Neural crest cell (in vitro differentiated cells): ENCODE measurements at regions not wholly inside any gene's neighbourhood (a gene's known extent, or its start where the extent isn't known, plus 50 kb on each side); places are given as distances from the start of the nearest gene placed in this dataset.
"Not testable (repeated sequence)": the region's sequence is repeated elsewhere in the genome, so short reads cannot be mapped to it uniquely, and the experiment has no call there.

ENCODE experiments used
- DNase-seq: peaks from one replicate; pipeline ENCODE4 v3.0.0; 2021; ENCODE audit warnings: low read depth, mixed read lengths, low spot score
- H3K27ac Mint-ChIP-seq: one replicate; pipeline ENCODE4 v1.8.0; 2021; ENCODE audit warnings: mild to moderate bottlenecking, mixed read lengths; ENCODE audit not compliant: unreplicated experiment
- H3K27me3 Mint-ChIP-seq: 2 replicates; pipeline ENCODE4 v1.8.0; 2021; ENCODE audit warnings: low read depth, mild to moderate bottlenecking, mixed read lengths
- H3K36me3 Mint-ChIP-seq: 2 replicates; pipeline ENCODE4 v1.8.0; 2021; ENCODE audit warnings: low read depth, mild to moderate bottlenecking, mixed read lengths
- H3K4me1 Mint-ChIP-seq: 2 replicates; pipeline ENCODE4 v1.8.0; 2021; ENCODE audit warnings: mixed read lengths
- H3K4me3 Mint-ChIP-seq: one replicate; pipeline ENCODE4 v1.8.0; 2021; ENCODE audit warnings: mild to moderate bottlenecking, mixed read lengths
- H3K9me3 Mint-ChIP-seq: 2 replicates; pipeline ENCODE4 v1.8.0; 2021; ENCODE audit warnings: mixed read lengths
- CTCF ChIP-seq: fragments of 200-600 bp; sonication (generic); conservative IDR thresholded peaks from 2 replicates; pipeline ENCODE4 v1.5.0; 2021; ENCODE audit warnings: antibody characterized with exemption, mild to moderate bottlenecking

GRCh38 chr11:97069160-97069559 lies 679.3 kb downstream of the JRKL start:
- Mint-ChIP-seq H3K4me1 (no peaks in the 10 kb centered on the region), H3K9me3 (peaks cover 10% of the 10 kb centered on the region), H3K36me3 (peaks cover 3% of the 10 kb centered on the region), H3K4me3 (no peak overlapping the region), H3K27ac (no peak overlapping the region), H3K27me3 (no peaks in the 10 kb centered on the region)
- TF ChIP-seq CTCF, result no peak
- no peak for DNase-seq

- no peak overlapping the region for H3K27ac Mint-ChIP-seq
Observed at GRCh38 chr11:97072420-97072819, 682.6 kb downstream of the JRKL start.

GRCh38 chr11:97076666-97077065 lies 686.9 kb downstream of the JRKL start:
- H3K27me3 Mint-ChIP-seq, DNase-seq, H3K27ac Mint-ChIP-seq, H3K9me3 Mint-ChIP-seq, H3K36me3 Mint-ChIP-seq, H3K4me1 Mint-ChIP-seq, H3K4me3 Mint-ChIP-seq: not testable (repeated sequence)

More at GRCh38 chr11:97072420-97072819, 682.6 kb downstream of the JRKL start:
- Mint-ChIP-seq H3K36me3 (peaks cover 3% of the 10 kb centered on the region), H3K4me3 (no peak overlapping the region), H3K4me1 (no peaks in the 10 kb centered on the region), H3K9me3 (peaks cover 10% of the 10 kb centered on the region), H3K27me3 (no peaks in the 10 kb centered on the region)
- no peak for DNase-seq
- TF ChIP-seq CTCF, result no peak

- Mint-ChIP-seq H3K4me1 (no peaks in the 10 kb centered on the region), H3K4me3 (no peak overlapping the region), H3K36me3 (no peaks in the 10 kb centered on the region), H3K27me3 (no peaks in the 10 kb centered on the region), H3K9me3 (no peaks in the 10 kb centered on the region), H3K27ac (no peak overlapping the region)
- no peak for DNase-seq
- TF ChIP-seq CTCF, result no peak
Observed at GRCh38 chr11:97078443-97078842, 688.6 kb downstream of the JRKL start.

GRCh38 chr11:97079244-97079643 lies 689.4 kb downstream of the JRKL start:
- Mint-ChIP-seq H3K36me3 (no peaks in the 10 kb centered on the region), H3K27ac (no peak overlapping the region), H3K27me3 (no peaks in the 10 kb centered on the region), H3K9me3 (no peaks in the 10 kb centered on the region), H3K4me1 (no peaks in the 10 kb centered on the region), H3K4me3 (no peak overlapping the region)
- TF ChIP-seq CTCF, result no peak
- DNase-seq, result no peak

- H3K9me3 Mint-ChIP-seq, result no peaks in the 10 kb centered on the region
- no peak overlapping the region for H3K4me3 Mint-ChIP-seq
- H3K27ac Mint-ChIP-seq, result no peak overlapping the region
- H3K36me3 Mint-ChIP-seq, result no peaks in the 10 kb centered on the region
- no peaks in the 10 kb centered on the region for H3K4me1 Mint-ChIP-seq
- DNase-seq, result no peak
- H3K27me3 Mint-ChIP-seq, result no peaks in the 10 kb centered on the region
- no peak for TF ChIP-seq CTCF
Observed at GRCh38 chr11:97087419-97087818, 697.6 kb downstream of the JRKL start.
